HG02970 (cell line): ENCODE measurements at regions not wholly inside any gene's neighbourhood (a gene's known extent, or its start where the extent isn't known, plus 50 kb on each side); places are given as distances from the start of the nearest gene placed in this dataset.

Source experiments
- ATAC-seq: cut with Tn5 transposase; IDR thresholded peaks from one replicate; pipeline ENCODE4 v1.9.1; 2021; ENCODE audit warnings: mild to moderate bottlenecking, moderate library complexity, moderate number of reproducible peaks; ENCODE audit not compliant: unreplicated experiment, low FRiP score

DNA sequence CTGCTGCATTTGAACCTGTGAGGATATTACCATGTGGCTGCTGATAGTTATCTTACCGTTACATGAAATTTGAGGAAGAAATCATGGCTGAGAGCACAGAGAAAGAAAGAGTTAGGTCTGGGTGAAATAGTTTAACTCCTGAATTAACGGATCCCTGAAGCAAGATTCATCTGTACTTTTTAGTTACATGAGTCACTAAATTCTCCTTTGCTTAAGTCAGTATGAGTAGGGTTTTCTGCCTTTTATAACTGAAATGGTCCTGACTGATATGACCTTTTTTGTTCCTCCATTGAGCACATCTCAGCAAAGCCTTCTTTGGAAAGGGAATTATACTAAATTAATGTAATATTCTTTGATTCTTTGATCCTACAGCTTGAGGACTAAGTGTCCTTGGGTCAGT is 333.3 kb upstream of the ZFP64 start:
- no peak for ATAC-seq

DNA sequence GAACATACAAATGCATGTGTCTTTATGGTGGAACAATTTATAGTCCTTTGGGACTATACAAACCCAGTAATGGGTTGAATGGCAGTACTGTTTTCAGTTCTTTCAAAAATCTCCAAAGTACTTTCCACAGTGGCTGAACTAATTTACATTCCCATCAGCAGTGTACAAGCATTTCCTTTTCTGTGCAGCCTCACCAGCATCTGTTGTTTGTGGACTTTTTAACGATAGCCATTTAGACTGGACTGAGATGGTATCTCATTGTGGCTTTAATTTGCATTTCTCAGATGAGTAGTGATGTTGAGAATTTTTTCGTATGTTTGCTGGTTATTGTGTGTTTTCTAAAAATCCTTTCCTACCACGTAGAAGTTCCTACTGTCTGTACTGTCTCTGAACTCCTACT is 327.2 kb upstream of the ZFP64 start:
- ATAC-seq, result no peak

DNA sequence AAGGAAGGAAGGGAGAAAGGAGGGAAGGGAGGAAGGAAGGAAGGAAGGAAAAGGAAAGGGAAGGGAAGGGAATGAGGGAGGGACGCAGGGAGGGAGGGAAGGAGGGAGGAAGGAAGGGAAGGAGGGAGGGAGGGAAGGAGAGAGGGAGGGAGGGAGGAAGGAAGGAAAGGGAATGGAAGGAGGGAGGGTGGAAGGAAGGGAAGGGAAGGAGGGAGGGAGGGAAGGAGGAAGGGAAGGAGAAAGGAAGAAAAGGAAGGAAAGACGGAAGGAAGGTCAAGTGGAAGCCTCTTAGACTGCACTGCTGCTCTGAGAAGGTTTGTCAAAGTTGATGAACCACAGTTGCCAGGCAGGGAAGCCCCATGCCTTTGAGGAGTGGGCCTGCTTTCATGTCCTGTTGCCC is 324.3 kb upstream of the ZFP64 start:
- ATAC-seq, result no peak

DNA sequence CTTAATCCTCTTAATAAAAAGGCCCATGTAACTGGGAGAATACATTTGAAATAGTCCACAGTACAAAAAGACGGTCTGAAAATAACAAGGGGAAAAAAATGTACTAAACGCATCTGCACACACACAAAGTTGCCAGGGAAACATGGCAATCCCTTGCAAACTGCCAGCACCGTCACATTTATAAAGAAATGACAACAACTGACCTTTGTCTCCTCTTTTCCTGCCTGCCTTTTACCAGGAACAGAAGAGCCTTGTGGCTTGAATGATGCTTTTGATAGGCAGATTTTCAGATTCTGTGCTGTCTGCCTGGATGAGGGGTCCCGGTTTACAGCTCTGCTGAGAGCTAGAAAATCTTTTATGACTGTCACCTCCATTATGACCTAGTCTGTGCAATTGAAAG is 308.6 kb upstream of the ZFP64 start:
- ATAC-seq, result no peak

DNA sequence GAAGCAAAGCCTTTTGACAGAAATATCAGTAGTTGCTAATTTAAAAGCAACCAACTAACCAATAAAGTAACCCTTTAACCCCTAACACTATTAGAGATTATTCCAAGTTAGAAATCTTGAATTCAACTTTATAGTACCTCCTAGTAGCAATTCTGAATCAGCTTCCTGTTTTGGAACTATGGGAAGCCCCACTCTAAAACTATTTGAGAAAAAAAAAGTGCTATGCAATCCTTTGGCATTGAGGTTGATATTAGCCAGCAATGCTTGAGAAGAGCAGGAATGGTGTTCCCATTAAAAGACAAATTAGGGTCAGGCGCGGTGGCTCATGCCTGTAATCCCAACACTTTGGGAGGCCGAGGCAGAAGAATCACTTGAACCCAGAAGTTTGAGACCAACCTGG is 306.2 kb upstream of the ZFP64 start:
- no peak for ATAC-seq

DNA sequence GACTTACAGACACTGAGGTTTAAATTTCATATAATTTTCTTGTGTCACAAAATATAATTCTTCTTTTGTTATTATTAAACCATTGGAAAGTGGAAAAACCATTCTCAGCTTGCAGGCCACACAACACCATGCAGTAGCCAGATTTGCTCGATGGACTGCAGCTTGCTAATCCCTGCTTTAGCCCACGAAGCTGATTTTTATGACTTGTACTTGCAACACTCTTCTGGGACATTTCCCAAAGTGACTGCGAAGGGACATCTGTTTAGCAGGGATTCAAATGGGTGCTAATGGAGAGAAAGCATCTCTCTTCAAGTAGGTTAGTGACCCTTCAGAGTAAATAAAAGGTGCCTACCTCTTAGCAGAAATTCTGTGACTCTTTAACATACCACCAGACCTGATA is 304.6 kb upstream of the ZFP64 start:
- no peak for ATAC-seq

GRCh38 chr20:52494244-52494643 is 302.7 kb upstream of the ZFP64 start:
- ATAC-seq, result no peak

GRCh38 chr20:52493171-52493721 is 301.7 kb upstream of the ZFP64 start:
- ATAC-seq, result no peak

DNA sequence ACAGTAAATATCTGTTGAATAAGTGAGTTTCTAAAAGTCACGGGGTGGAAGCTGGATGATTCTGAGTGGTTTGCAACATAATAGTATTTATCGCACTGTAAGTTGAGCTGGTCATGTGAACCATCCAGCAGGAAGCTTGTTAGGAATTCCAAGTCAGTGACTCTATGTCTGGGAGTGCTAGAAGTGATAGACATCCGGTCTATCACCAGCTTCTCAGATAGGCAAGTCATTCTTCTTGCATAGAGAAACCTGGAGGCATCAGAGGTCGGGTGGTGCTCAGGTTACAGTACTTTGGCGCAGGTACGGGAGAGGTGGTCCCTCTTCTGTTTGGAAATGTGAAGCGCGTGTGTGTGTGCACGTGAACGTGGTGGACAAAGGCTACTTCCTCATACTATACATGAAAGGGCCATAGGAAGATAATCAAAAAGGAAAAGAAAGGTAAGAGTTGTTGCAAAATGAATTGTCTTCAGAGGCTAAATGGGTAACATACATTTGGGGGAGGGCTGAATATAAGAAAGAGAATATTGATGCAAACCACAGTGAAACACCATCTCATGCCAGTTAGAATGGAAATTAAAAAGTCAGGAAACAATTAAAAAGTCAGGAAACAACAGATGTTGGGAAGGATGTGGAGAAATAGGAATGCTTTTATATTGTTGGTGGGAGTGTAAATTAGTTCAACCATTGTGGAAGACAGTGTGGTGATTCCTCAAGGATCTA is 299.3 kb upstream of the ZFP64 start:
- no peak for ATAC-seq

DNA sequence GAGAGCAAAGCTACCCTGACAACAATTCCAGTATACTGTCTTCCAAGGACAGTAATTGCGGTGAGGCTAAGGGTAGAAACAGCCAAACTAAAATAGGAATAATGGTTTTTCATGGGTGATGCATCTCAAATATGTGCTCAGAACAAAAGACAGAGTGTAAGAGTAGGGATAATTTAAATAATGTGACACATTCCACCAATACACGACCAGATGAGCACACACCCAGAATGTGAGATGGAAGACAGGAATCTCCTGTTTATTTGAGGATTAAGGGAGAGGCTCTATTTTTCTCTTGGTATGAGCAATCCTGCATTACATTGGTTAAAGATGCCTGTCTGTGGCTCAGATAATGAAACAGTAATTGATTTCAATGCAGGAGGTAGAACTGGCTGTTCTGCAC is 292.9 kb upstream of the ZFP64 start:
- no peak for ATAC-seq

- ATAC-seq, result no peak
These were observed 291.8 kb upstream of the ZFP64 start for GRCh38 chr20:52483382-52483781.

- ATAC-seq, result no peak
These were observed 290.5 kb upstream of the ZFP64 start for GRCh38 chr20:52482044-52482443.

DNA sequence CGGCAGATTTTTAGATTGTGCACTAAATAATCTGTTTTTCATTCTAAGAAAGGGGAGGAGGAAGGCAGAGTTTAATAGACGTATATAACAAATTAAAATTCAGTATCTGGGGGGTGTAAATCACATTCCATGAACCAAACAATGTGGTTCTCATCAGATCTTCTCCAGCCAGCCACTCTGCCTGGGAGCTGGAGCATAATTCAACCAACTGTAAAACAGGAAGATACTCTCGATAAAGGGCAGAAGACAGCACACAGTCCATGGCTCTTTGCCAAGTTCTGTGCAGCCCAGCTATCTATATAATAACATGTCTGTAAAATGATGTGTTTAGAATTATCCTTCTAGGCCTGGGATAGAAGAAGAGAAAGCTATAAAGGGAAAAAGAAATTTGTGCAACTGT is 289.9 kb upstream of the ZFP64 start:
- no peak for ATAC-seq

DNA sequence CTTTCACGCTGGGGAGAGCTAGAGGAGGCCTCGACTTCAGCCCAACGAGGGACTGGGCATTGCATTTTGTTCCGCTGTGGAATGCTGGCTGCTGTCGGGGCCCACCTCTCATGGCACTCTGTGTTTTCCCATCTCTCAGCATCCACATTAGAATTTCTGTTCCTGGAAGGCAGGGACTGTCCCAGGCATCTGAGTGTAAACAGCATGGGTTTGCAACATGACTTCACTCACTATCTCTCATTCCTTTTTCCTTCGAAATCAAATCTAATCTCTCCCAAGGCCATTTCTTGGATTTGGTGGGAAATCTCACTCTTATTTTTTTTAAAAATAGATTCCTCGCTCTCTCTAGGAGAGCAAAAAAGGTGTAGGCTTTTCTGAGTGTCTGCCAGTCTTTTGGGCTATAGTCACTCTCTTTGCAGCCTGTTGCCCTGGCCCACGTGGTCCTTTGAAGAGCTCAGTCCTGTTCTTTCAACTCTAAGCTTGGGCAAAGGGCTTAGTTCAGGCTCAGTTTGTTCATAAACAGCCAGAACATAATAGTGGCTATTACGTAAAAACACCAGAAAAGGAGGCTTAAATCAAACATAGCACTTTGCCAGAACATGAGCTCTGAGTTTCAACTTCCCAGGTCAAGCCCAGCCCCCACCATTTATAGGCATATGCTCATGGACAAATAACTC is 284.6 kb upstream of the ZFP64 start:
- no peak for ATAC-seq

GRCh38 chr20:52473186-52473585 is 281.6 kb upstream of the ZFP64 start:
- no peak for ATAC-seq

- no peak for ATAC-seq
These were observed 279.0 kb upstream of the ZFP64 start for GRCh38 chr20:52470561-52470960.

DNA sequence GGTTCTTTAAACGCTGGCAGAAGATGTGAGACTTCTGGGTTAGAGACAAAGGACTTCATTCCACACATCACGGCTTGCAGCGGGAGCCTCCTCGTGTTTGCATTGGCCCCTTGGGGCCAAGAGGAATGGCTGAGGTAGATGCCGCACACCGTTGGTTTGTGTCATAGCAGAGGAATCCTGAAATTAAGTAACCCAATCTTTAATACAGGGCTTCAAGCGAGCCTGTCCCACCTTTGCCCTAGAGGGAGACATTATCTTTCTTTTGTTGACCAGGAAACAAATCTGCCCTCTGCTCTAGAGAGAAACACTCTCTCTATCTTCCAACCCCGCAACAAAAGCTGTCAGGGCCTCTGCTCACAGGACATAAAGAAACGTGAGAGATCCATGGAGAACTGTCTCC is 277.5 kb upstream of the ZFP64 start:
- no peak for ATAC-seq

GRCh38 chr20:52465991-52466390 is 274.4 kb upstream of the ZFP64 start:
- ATAC-seq, result no peak

GRCh38 chr20:52461582-52461981 is 270.0 kb upstream of the ZFP64 start:
- no peak for ATAC-seq

DNA sequence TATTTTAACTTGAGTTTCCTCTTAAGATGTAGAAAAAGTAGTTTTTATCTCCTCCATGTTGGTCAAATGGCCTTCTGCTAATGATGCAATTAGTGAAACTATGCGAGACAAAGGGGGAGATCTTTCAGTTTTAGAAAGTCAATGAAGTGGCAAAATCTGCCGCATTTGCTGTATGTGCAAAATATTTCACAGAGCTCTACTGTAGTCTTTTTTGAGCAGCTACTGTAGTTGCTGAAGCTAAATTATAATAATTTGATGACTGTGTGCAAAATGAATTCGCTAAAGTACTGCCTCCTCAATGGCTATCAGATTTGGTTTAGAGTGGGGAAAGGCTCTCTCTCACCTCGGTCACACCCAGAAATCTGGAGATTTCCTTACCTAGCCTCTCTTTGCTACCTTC is 267.6 kb upstream of the ZFP64 start:
- ATAC-seq, result no peak

- no peak for ATAC-seq
These were observed 266.2 kb upstream of the ZFP64 start for GRCh38 chr20:52457826-52458225.

GRCh38 chr20:52454660-52455059 is 263.1 kb upstream of the ZFP64 start:
- ATAC-seq, result no peak
